Stimulated activated CD8-positive, alpha-beta memory T cell treated with anti-CD3 and anti-CD28 coated beads, Interleukin-4, amount 100 ng/mL, for 48 hours (primary cell): ENCODE measurements at regions not wholly inside any gene's neighbourhood (a gene's known extent, or its start where the extent isn't known, plus 50 kb on each side); places are given as distances from the start of the nearest gene placed in this dataset.
"Not testable (repeated sequence)": the region's sequence is repeated elsewhere in the genome, so short reads cannot be mapped to it uniquely, and the experiment has no call there.

Experiments
- DNase-seq: peaks from one replicate; pipeline ENCODE4 v3.0.0-alpha.2; 2020

DNA sequence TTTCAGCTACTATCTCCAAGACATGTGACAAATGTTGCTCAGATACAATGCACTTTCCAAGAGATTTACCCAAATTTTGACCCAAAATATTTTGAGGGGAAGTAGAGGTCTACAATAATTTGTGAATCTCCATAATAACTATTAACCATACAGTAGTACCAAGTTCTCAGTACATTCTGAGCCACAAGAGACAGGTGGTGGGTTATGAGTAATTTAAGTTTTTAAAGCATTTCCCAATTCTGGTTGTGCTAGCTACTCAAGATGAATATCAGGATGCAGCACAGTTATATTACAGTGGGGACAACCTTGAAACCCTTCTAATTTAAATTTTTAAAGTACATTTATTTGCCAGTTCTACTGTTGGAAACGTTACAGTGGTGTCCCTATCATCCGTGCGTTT, 92.2 kb upstream of the MITF start:
- no peak for DNase-seq

DNA sequence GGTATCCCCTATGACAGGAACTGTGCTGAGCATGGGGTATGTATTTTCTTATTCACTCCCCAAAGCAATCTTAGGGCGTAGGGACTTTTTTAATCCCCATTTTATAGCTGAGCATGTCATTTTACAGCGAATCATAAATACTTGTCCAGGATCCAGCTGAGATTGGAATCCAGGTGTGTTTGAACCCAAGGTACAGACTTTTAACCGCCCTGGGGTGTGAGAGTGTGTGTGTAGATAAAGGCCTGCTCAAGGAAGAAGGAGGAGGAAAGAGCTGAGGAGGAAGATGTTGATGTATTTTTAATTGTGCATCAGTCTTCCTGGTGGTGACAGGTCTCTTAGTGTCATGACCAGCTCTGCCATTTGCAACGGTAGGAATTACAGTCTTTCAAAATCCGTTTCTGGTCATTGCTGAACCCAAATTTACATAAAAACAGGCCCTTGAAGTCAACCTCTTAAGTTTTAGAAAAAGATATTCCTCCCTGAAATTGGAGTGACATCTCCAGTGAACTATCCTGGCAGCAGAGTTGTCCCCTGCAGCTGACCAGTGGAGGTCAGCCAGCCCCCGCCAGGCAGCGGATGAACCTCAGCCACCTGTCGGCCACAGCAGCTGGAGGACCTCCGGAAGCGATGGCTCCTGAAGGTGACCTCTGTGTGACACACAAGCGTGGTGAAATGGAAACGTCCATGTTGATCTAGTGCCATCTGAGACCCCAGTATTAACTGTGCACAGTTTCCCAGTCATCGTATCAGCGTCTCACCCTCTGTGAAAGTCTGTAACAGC, 92.8 kb upstream of the MITF start:
- DNase-seq, result no peak

- DNase-seq, result no peak
These were observed 96.7 kb upstream of the MITF start for GRCh38 chr3:69642606-69643005.

- DNase-seq, result no peak
These were observed 99.4 kb upstream of the MITF start for GRCh38 chr3:69639851-69640250.

- no peak for DNase-seq
These were observed 110.3 kb upstream of the MITF start for GRCh38 chr3:69628951-69629350.

DNA sequence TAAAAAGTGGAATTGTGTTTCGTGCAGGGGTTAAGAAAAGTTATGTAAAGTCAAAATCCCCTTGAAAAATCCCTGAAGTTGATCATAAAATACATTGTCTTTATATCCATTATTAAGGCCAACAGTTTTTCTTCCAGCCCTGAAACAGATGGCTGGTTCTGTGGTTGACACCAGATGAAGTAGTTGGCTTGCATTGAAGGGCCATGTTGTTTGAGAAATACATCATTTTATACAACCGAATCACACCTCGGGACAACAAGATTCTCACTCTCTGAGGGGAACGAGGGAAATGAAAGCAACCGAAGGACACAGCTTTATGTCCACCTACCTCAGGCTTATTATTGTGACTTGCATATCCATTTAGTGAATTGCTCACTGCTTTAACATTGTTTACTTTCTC, 126.0 kb upstream of the MITF start:
- DNase-seq, result no peak

- DNase-seq, result no peak
These were observed 126.5 kb upstream of the MITF start for GRCh38 chr3:69612791-69613190.

DNA sequence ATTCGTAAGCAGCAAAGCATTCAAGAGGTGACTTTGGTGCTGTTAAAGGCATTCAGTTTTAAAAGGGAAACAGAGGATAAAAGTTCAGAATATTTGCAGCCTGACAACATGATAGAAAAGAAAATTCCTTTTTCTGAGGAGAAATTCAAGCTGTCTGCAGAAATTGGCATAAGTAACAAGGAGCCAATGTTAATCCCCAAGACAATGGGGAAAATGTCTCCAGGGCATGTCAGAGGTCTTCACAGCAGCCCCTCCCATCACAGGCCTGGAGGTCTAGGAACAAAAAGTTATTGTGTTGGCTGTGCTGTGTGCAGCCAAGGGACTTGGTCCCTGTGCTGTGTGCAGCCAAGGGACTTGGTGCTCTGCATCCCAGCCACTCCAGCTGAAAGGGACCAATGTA, 129.7 kb upstream of the MITF start:
- DNase-seq, result not testable (repeated sequence)

DNA sequence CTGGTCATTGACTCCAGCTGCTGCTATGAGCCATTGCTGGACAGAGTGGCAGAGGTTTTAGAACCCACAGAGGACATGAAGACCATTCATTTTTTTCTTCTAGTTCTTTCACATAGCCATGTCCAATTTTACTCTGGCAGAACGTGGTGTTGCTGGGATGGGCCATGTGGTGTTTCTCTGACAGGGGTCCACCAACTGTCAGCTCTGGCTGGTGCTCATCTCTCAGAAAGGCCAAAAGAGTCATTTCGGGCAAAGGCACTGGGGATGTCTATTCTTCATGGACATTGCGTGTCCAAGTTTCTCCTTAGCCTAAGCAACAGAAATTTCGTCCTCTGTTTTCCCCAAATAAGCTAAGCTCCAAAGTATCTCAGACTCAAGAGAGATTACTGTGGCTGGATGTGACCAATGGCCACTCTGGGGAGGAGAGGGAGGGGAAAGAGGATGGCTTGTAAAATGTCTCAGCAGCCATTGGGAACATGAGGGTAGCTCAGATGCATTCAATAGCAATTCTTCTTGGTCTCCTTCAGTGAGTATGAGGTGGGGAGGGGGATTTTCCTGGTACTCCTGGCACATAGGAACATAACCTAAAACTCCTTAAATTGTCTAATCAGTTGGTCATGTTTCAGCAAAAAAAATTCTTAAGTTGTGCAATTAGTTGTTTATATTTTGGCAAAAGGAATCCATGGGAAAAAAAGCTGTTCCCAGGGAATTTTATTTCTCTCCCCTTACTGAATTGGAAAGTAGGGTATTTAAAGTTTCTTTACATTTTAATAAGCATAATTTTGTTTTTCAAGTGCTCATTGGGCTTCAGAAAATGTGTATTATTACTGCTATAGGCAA, 131.6 kb upstream of the MITF start:
- no peak for DNase-seq

GRCh38 chr3:69605867-69606266, 133.4 kb upstream of the MITF start:
- DNase-seq, result no peak

DNA sequence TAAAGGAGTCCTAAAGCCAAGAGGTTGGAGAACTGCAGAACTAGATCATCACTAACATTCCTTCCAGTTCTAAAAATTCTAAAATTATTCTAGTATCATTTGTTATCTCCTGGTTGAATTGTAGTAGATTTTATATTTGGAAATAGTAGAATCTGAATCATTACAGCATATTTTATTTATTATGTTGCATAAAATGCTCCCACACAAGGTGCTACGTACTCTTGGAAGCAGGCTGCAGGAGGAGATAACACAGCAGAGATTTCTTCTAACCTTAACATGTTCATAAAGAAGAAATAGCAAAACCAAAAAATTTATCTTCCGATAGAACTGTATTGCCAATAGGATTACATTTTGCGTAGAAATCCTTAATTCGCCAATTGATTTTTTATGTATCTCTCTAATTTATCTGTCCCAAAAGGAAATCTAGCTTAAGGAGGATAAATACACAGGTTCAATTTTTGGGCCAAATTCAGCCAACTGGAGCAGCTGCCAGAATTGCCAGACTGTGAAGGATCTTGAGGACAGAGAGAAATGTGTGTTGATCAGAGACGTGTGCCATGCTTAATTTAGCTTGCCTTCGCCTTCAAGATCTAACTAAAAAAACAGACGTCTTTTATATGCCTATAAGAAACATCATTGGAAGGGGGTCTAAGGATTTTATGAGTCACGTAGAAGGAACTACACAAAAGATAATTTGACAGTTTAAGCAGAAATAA, 134.4 kb upstream of the MITF start:
- no peak for DNase-seq

DNA sequence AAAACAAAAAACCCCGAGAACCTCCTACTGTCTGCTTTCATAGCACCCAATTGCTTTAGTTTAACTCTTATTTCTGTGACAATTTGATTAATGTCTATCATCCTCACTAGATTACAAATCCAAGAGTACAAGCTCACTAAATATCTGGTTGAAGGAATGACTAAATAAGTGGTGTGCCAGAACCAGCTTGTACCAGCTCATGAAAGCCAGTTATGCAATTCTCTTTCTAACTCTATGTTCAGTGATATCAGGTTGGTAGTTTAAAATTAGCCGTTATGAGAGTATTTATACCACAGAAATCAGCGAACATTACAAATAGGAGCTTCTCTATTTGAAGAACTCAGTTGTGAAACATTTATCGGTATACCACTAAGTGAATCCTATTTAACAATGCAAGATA, 137.2 kb upstream of the MITF start:
- DNase-seq, result no peak

- no peak for DNase-seq
These were observed 145.0 kb upstream of the MITF start for GRCh38 chr3:69594286-69594685.

GRCh38 chr3:69591164-69591736, 148.0 kb upstream of the MITF start:
- DNase-seq, result no peak

DNA sequence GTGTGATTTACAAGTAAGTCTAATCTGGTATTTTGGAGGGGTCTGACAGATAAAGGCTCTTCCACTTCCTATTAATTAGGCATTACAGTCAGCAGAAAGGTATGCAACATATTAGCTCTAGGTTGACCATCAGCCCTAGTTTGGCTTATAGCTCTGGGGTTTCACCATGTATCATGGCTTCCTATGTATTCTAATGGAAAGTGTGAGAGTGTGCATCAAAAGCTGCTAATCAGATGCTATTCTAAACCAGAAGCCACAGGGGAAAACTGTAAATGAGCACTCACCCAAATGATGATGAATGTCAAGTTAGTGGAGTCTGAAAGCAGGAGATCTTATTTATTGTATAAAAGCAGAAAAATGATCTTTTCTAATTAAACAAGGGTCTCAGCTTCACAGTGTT, 149.2 kb upstream of the MITF start:
- DNase-seq, result no peak

GRCh38 chr3:69588170-69588569, 151.1 kb upstream of the MITF start:
- DNase-seq, result no peak

DNA sequence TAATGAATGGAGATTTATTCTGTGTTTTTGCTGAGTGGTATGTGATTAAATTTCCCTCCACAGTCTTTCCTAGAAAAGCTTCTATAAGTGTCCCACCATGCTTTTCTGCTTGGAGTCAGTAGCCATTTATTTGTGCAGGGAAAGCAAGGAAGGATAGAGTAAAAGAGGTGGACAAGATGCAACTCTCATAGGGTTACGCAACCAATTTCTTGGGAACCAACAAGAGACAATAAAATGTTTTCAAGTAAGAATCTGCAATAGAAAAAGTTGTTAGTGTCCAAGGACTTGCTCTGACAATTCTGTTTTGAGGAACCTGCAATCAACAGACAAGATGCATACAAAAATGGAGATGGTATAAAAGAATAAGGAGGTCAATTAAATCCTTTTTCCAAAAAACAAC, 153.8 kb upstream of the MITF start:
- DNase-seq, result no peak

GRCh38 chr3:69582044-69582443, 157.2 kb upstream of the MITF start:
- no peak for DNase-seq

DNA sequence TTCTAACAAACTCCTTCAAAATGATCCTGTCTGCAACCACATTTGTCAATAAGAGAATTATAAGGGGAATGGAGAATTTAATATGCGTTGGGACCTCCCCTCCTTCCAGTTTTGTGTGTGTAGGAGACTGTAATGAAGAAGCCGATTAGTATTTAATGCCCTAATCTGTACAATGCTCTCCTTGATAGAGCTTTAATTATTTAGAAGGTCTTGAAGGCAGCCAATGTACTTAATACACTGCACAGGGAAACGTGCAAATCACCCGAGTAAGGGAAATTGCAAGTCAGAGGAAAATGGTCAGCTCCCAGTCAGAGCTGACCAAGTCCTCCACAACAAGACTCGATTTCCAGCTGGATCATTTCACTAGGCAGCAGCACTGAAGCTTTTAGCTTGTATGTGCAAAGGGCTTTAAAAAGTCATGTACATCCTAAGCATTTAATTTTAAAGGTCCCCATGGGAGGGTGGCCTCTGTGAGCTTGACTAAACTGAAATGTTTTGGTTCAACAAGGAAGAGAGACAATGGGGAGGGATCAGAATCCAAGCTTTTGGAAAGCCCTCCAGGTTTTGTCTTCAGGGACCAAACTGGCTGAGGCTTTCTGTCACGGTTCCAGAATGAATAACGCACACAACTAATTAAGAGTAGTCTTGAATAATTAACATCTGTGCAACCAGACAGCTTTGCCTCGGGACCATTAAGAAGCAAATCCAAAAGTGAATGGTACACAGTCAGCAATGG, 159.8 kb upstream of the MITF start:
- no peak for DNase-seq

GRCh38 chr3:69569520-69569919, 169.7 kb upstream of the MITF start:
- no peak for DNase-seq

DNA sequence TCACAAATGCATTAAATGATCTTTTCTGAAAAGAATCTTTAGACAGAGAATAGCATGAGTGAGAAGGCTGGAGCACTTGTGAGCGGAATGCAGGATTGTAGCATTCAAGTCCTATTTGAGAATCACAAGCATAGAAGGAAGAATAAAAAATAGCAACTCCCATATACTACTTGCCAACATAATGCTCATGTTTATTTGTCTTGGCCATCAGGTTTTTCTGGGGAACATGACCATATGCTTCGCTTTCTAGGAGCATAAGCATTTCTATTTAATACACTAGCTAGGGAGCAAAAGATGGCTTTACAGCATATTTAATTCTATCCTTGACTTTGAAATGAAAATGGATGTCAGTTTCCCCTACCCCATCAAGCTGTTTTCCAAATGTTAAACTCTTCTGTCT, 170.3 kb upstream of the MITF start:
- DNase-seq, result no peak

GRCh38 chr3:69568458-69568857, 170.8 kb upstream of the MITF start:
- no peak for DNase-seq

GRCh38 chr3:69567710-69568052, 171.6 kb upstream of the MITF start:
- no peak for DNase-seq
